K562 (cell line): ENCODE measurements at regions not wholly inside any gene's neighbourhood (a gene's known extent, or its start where the extent isn't known, plus 50 kb on each side); places are given as distances from the start of the nearest gene placed in this dataset.

Experiments used
- ATAC-seq: fragments of 200-7000 bp; cut with Tn5 transposase; 3 replicates; pipeline ENCODE4 v1.9.1; 2020; ENCODE audit warnings: moderate library complexity
- BruUV-seq: library from RNA; stranded (reverse); fragments of 400-500 nt; replicated peaks from 2 replicates; lab custom pipeline; 2021; lab: Mats Ljungman, UMichigan
- CTCF ChIA-PET: fragments of 300-600 bp; formaldehyde crosslinking; extraction: SDS; loops from one replicate; lab custom pipeline; 2021; ENCODE audit warnings: low intra/inter-chr PET ratio; lab: Yijun Ruan, JAX
- POLR2A ChIA-PET: fragments of 300-600, 350-650 bp; sonication (Branson Sonifier 250); formaldehyde crosslinking; extraction: SDS; loops from one replicate; lab custom pipeline; 2021; ENCODE audit warnings: antibody characterized with exemption, inconsistent platforms; lab: Yijun Ruan, JAX
- DNase-seq, 4 experiments: peaks; one replicate each; pipeline versions ENCODE4 v3.0.0 to v3.0.0-alpha.2; 2011 to 2018; ENCODE audit warnings: low spot score in 3 of 4, mixed read lengths in 3 of 4; ENCODE audit errors: extremely low read depth in 1 of 4
- FAIRE-seq: peaks from 2 replicates; lab custom pipeline; 2011; peaks lifted over from hg19 to GRCh38; lab: Jason Lieb, UNC
- H2AFZ ChIP-seq: 2 replicates; pipeline ENCODE4 v1.6.0; 2011; ENCODE audit warnings: low read depth, low read length, control low read depth, inconsistent platforms
- H3K27ac ChIP-seq: fragments of 200-600 bp; 3 replicates; pipeline ENCODE4 v1.8.0; 2011; ENCODE audit warnings: low read depth, mild to moderate bottlenecking, control low read depth, inconsistent platforms, low read length, moderate library complexity, mixed read lengths; ENCODE audit errors: extremely low read depth
- H3K27me3 ChIP-seq, 2 experiments: fragments of 300-600 bp in 1 of 2; 2 replicates in 1 of 2; 3 replicates in 1 of 2; pipeline versions ENCODE4 v1.6.0 to v1.8.0; 2011; ENCODE audit warnings: inconsistent platforms in 2 of 2, low read length in 2 of 2, mild to moderate bottlenecking in 1 of 2, mixed read lengths in 1 of 2, moderate library complexity in 1 of 2; ENCODE audit not compliant: control insufficient read depth in 2 of 2, insufficient read depth in 2 of 2
- H3K36me3 ChIP-seq: fragments of 300-600 bp; 3 replicates; pipeline ENCODE4 v1.8.0; 2011; ENCODE audit warnings: mild to moderate bottlenecking, low read length, inconsistent platforms; ENCODE audit not compliant: control insufficient read depth, insufficient read depth
- H3K4me1 ChIP-seq, 2 experiments: fragments of 200-600 bp in 1 of 2; replicated peaks in 1 of 2; 2 replicates in 1 of 2; 3 replicates in 1 of 2; pipeline versions ENCODE4 v1.5.1 to v1.8.0; 2011; ENCODE audit warnings: inconsistent platforms in 2 of 2, low read length in 2 of 2, mild to moderate bottlenecking in 1 of 2, mixed read lengths in 1 of 2, moderate library complexity in 1 of 2; ENCODE audit not compliant: control insufficient read depth in 2 of 2, insufficient read depth in 2 of 2
- H3K4me2 ChIP-seq: 2 replicates; pipeline ENCODE4 v1.6.1; 2011; ENCODE audit warnings: low read length, control low read depth, inconsistent platforms, mixed read lengths; ENCODE audit not compliant: insufficient read depth
- H3K4me3 ChIP-seq: fragments of 200-600 bp; sonication (generic), shearing (Covaris generic); 2 replicates; pipeline ENCODE4 v1.5.1; 2016; ENCODE audit warnings: control low read depth, inconsistent platforms
- H3K79me2 ChIP-seq: fragments of 200-600 bp; 3 replicates; pipeline ENCODE4 v1.8.0; 2011; ENCODE audit warnings: low read length, inconsistent platforms; ENCODE audit not compliant: control insufficient read depth, insufficient read depth
- H3K9ac ChIP-seq, 2 experiments: 2 replicates each; pipeline versions ENCODE4 v1.6.0 to v1.6.1; 2011; ENCODE audit warnings: low read depth in 2 of 2, low read length in 2 of 2, control low read depth in 1 of 2, inconsistent platforms in 1 of 2, mild to moderate bottlenecking in 1 of 2, mixed read lengths in 1 of 2; ENCODE audit not compliant: insufficient read depth in 1 of 2
- H3K9me1 ChIP-seq: one replicate; pipeline ENCODE4 v1.6.0; 2011; ENCODE audit warnings: inconsistent platforms, mild to moderate bottlenecking, low read length, moderate library complexity; ENCODE audit not compliant: control insufficient read depth, insufficient read depth
- H3K9me3 ChIP-seq: replicated peaks from 2 replicates; pipeline ENCODE4 v1.5.1; 2011; ENCODE audit warnings: low read depth, low read length, inconsistent platforms; ENCODE audit not compliant: control insufficient read depth, insufficient read depth
- H4K20me1 ChIP-seq: replicated peaks from 2 replicates; pipeline ENCODE4 v1.6.1; 2011; ENCODE audit warnings: low read length, inconsistent platforms, mixed read lengths; ENCODE audit not compliant: control insufficient read depth, insufficient read depth
- KLF1 ChIP-seq: fragments of 450-650 bp; IDR thresholded peaks from 2 replicates; pipeline ENCODE4 v1.6.1; 2016; ENCODE audit warnings: missing genetic modification characterization, missing compliant biosample characterization
- MEIS2 ChIP-seq: fragments of 450-650 bp; IDR thresholded peaks from 2 replicates; pipeline ENCODE4 v1.6.1; 2014; ENCODE audit warnings: mild to moderate bottlenecking; ENCODE audit not compliant: partially characterized antibody
- POLR2G ChIP-seq: fragments of 200-400 bp; formaldehyde crosslinking; IDR thresholded peaks from 2 replicates; pipeline ENCODE4 v1.6.1; 2017; ENCODE audit warnings: low read depth, mild to moderate bottlenecking, antibody characterized with exemption, low read length, moderate library complexity
- SMC3 ChIP-seq: conservative IDR thresholded peaks from 2 replicates; pipeline ENCODE4 v1.6.1; 2011; ENCODE audit warnings: low read depth, low read length, improper control_type of control experiment; ENCODE audit not compliant: insufficient read depth
- SRSF7 ChIP-seq: fragments of 200-400 bp; formaldehyde crosslinking; optimal IDR thresholded peaks from 2 replicates; pipeline ENCODE3; 2017; ENCODE audit warnings: mild to moderate bottlenecking, low read depth, low read length
- THRAP3 ChIP-seq: fragments of 450-650 bp; IDR thresholded peaks from 2 replicates; pipeline ENCODE4 v1.6.1; 2016; ENCODE audit warnings: mild to moderate bottlenecking, inconsistent platforms, borderline replicate concordance
- ZBTB34 ChIP-seq: fragments of 250-450 bp; sonication (Bioruptor Pico); IDR thresholded peaks from 2 replicates; pipeline ENCODE4 v1.8.0; 2021; ENCODE audit warnings: mild to moderate bottlenecking, moderate library complexity
- ZNF696 ChIP-seq: fragments of 250-450 bp; sonication (Bioruptor Pico); conservative IDR thresholded peaks from 2 replicates; pipeline ENCODE4 v1.4.0; 2020; ENCODE audit warnings: mild to moderate bottlenecking, moderate library complexity
- WGBS: fragments of 100-300 bp; shearing (Covaris generic); methylation state at CpG from one replicate; pipeline ENCODE4 v1.1.6; 2016; ENCODE audit warnings: low coverage, mixed read lengths; ENCODE audit not compliant: insufficient coverage; ENCODE audit errors: missing lambda C conversion rate; 5-methylcytosine and 5-hydroxymethylcytosine counted together
- in situ Hi-C: fragments of 300-500 bp; cut with MboI; formaldehyde crosslinking; loops from 4 replicates; pipeline ENCODE4 v1.15.0; 2018; ENCODE audit warnings: inconsistent platforms, mixed read lengths
- intact Hi-C: fragments of 100-400 bp; cut with micrococcal nuclease; formaldehyde crosslinking; loops from 2 replicates; pipeline ENCODE4 v1.14.2; 2022

GRCh38 chr6:166781331-166781730 is 154.3 kb upstream of the RPS6KA2 start:
- ChIA-PET CTCF (no interaction called here), POLR2A (interaction anchor here (0.6 kb wide), 1 partner anchor 583 kb away, joined by 5 read pairs; no protein-coding TSS in a partner anchor)
- BruUV-seq, result no TSS peak
- Histone ChIP-seq H3K4me3 (no peak overlapping the region), H3K9ac (no peak overlapping the region), H2AFZ (no peak overlapping the region), H3K27ac (no peak overlapping the region), H4K20me1 (no peaks in the 10 kb centered on the region), H3K4me1 (no peaks in the 10 kb centered on the region; a peak in 1 of 5 replicates), H3K36me3 (no peaks in the 10 kb centered on the region), H3K27me3 (peaks cover 14 to 33% of the 10 kb centered on the region in 2 experiments), H3K9me1 (no peaks in the 10 kb centered on the region), H3K79me2 (no peaks in the 10 kb centered on the region), H3K4me2 (no peak overlapping the region), H3K9me3 (no peaks in the 10 kb centered on the region; the same call in 1 of the 2 replicates)
- intact Hi-C loops, result no loop called here
- in situ Hi-C loops, result no loop called here
- no peak for FAIRE-seq
- ATAC-seq, result no peak
- 4% methylated on average over 6 of the region's 6 CpGs for WGBS
- DNase-seq, result no peak
- TF ChIP-seq SRSF7 (no peak), POLR2G (no peak), ZBTB34 (CRISPR knock-in tag) (no peak), KLF1 (tag) (no peak), MEIS2 (no peak), THRAP3 (no peak), SMC3 (no peak), ZNF696 (no peak)
